ENCODE measurements at regions not wholly inside any gene's neighbourhood (a gene's known extent, or its start where the extent isn't known, plus 50 kb on each side); places are given as distances from the start of the nearest gene placed in this dataset.

DNA sequence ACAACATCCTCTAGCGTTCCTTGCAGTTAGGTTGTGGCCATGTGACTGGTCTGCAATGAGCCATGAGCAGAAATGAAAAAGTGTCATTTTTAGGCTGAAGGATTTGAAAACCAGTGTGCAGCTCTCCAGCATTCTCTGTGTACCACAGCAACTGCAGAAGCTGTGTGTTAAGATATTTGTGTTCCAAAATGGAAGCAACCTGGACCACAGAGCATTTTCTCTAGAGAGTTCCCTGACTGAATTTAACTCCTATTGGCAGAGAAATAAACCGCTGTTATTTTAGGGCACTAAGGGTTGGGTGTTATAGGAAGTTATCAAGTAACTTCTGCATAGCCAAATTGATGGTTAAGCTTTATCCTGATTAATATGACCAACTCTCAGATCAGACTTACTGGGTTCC lies 257.2 kb upstream of the THUMPD2 start:
- H3K4me2 ChIP-seq (ENCODE audit: extremely low read depth, insufficient read depth, low read length), result no peak overlapping the region
- H3K36me3 ChIP-seq (ENCODE audit: control insufficient read depth, insufficient read depth, low read length), result no peaks in the 10 kb centered on the region
- DNase-seq (ENCODE audit: low read depth in 2 of 2), result no peak
- TF ChIP-seq, protein P1, sequence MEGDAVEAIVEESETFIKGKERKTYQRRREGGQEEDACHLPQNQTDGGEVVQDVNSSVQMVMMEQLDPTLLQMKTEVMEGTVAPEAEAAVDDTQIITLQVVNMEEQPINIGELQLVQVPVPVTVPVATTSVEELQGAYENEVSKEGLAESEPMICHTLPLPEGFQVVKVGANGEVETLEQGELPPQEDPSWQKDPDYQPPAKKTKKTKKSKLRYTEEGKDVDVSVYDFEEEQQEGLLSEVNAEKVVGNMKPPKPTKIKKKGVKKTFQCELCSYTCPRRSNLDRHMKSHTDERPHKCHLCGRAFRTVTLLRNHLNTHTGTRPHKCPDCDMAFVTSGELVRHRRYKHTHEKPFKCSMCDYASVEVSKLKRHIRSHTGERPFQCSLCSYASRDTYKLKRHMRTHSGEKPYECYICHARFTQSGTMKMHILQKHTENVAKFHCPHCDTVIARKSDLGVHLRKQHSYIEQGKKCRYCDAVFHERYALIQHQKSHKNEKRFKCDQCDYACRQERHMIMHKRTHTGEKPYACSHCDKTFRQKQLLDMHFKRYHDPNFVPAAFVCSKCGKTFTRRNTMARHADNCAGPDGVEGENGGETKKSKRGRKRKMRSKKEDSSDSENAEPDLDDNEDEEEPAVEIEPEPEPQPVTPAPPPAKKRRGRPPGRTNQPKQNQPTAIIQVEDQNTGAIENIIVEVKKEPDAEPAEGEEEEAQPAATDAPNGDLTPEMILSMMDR (conservative IDR thresholded peaks at IDR 0.05 in 1 of 2, IDR thresholded peaks at IDR 0.05 in 1 of 2; ENCODE audit: low read depth in 1 of 2, low read length in 2 of 2), result no peak
- no peak for TF ChIP-seq EZH2 (IDR thresholded peaks at IDR 0.05; ENCODE audit: low read length, missing control alignments)
- no peaks in the 10 kb centered on the region for H3K27me3 ChIP-seq (ENCODE audit: control insufficient read depth, insufficient read depth, low read length)
- no peaks in the 10 kb centered on the region for H4K20me1 ChIP-seq (ENCODE audit: control insufficient read depth, extremely low read depth, insufficient read depth, low read length)
- no peak overlapping the region for H3K27ac ChIP-seq (ENCODE audit: insufficient read depth, low read length)
- H2AFZ ChIP-seq (ENCODE audit: low read length), result no peak overlapping the region
- H3K4me3 ChIP-seq (replicated peaks in 1 of 4; ENCODE audit: control extremely low read depth in 1 of 4, insufficient read depth in 1 of 4, low read depth in 3 of 4, low read length in 4 of 4), result no peak overlapping the region
- H3K4me1 ChIP-seq (ENCODE audit: control insufficient read depth, extremely low read depth, insufficient read depth, low read length), result peaks cover 18% of the 10 kb centered on the region
- no peaks in the 10 kb centered on the region for H3K9me3 ChIP-seq (ENCODE audit: control insufficient read depth, insufficient read depth, low read depth, low read length)
- H3K79me2 ChIP-seq (ENCODE audit: control insufficient read depth, insufficient read depth, low read length), result no peaks in the 10 kb centered on the region
- no peak overlapping the region for H3K9ac ChIP-seq (ENCODE audit: insufficient read depth, low read length)

GRCh38 chr2:40034801-40035200 lies 255.7 kb upstream of the THUMPD2 start:
- no peak for TF ChIP-seq EZH2 (IDR thresholded peaks at IDR 0.05; ENCODE audit: low read length, missing control alignments)
- TF ChIP-seq, protein P1 (conservative IDR thresholded peaks at IDR 0.05 in 1 of 2, IDR thresholded peaks at IDR 0.05 in 1 of 2; ENCODE audit: low read depth in 1 of 2, low read length in 2 of 2), result no peak
- Histone ChIP-seq H3K4me1 (ENCODE audit: control insufficient read depth, extremely low read depth, insufficient read depth, low read length) (peaks cover 16% of the 10 kb centered on the region), H3K27me3 (ENCODE audit: control insufficient read depth, insufficient read depth, low read length) (no peaks in the 10 kb centered on the region), H3K27ac (ENCODE audit: insufficient read depth, low read length) (peak overlapping the region; percentile 22), H3K9ac (ENCODE audit: insufficient read depth, low read length) (no peak overlapping the region), H3K36me3 (ENCODE audit: control insufficient read depth, insufficient read depth, low read length) (no peaks in the 10 kb centered on the region), H3K4me3 (replicated peaks in 1 of 4; ENCODE audit: control extremely low read depth in 1 of 4, insufficient read depth in 1 of 4, low read depth in 3 of 4, low read length in 4 of 4) (no peak overlapping the region), H3K79me2 (ENCODE audit: control insufficient read depth, insufficient read depth, low read length) (no peaks in the 10 kb centered on the region), H3K9me3 (ENCODE audit: control insufficient read depth, insufficient read depth, low read depth, low read length) (no peaks in the 10 kb centered on the region), H4K20me1 (ENCODE audit: control insufficient read depth, extremely low read depth, insufficient read depth, low read length) (no peaks in the 10 kb centered on the region), H3K4me2 (ENCODE audit: extremely low read depth, insufficient read depth, low read length) (no peak overlapping the region), H2AFZ (ENCODE audit: low read length) (no peak overlapping the region)
- peak in 1 of 2 donors; percentile 13 for DNase-seq (ENCODE audit: low read depth in 2 of 2)

DNA sequence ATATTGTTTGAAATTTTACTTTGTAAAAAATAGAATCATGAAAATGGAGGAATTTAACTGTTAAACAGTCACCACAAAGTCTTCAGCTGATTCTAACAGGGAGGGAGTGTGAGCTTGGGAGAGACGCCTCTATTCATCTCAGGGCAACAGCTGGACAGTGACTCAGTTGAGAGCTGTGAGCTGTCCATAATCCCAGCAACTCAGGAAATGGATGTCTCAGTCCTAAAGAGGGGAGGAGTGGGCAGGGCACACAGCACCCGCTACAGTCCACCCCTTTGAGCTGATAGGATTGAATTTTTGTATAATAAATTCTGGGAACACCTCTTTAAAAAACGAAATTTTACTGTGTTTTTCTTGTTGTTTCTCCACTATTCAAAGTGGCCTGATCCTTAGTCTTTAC lies 255.1 kb upstream of the THUMPD2 start:
- H3K4me2 ChIP-seq (ENCODE audit: extremely low read depth, insufficient read depth, low read length), result no peak overlapping the region
- no peaks in the 10 kb centered on the region for H3K27me3 ChIP-seq (ENCODE audit: control insufficient read depth, insufficient read depth, low read length)
- no peaks in the 10 kb centered on the region for H4K20me1 ChIP-seq (ENCODE audit: control insufficient read depth, extremely low read depth, insufficient read depth, low read length)
- H3K4me1 ChIP-seq (ENCODE audit: control insufficient read depth, extremely low read depth, insufficient read depth, low read length), result peaks cover 12% of the 10 kb centered on the region
- no peak overlapping the region for H3K4me3 ChIP-seq (replicated peaks in 1 of 4; ENCODE audit: control extremely low read depth in 1 of 4, insufficient read depth in 1 of 4, low read depth in 3 of 4, low read length in 4 of 4)
- peak; percentile 85 to 88 for DNase-seq (ENCODE audit: low read depth in 2 of 2)
- H3K36me3 ChIP-seq (ENCODE audit: control insufficient read depth, insufficient read depth, low read length), result no peaks in the 10 kb centered on the region
- H3K27ac ChIP-seq (ENCODE audit: insufficient read depth, low read length), result peak overlapping the region; percentile 69
- no peaks in the 10 kb centered on the region for H3K9me3 ChIP-seq (ENCODE audit: control insufficient read depth, insufficient read depth, low read depth, low read length)
- TF ChIP-seq, protein P1 (conservative IDR thresholded peaks at IDR 0.05 in 1 of 2, IDR thresholded peaks at IDR 0.05 in 1 of 2; ENCODE audit: low read depth in 1 of 2, low read length in 2 of 2), result no peak
- TF ChIP-seq EZH2 (IDR thresholded peaks at IDR 0.05; ENCODE audit: low read length, missing control alignments), result no peak
- no peaks in the 10 kb centered on the region for H3K79me2 ChIP-seq (ENCODE audit: control insufficient read depth, insufficient read depth, low read length)
- no peak overlapping the region for H2AFZ ChIP-seq (ENCODE audit: low read length)
- no peak overlapping the region for H3K9ac ChIP-seq (ENCODE audit: insufficient read depth, low read length)

Data from fibroblast of lung (primary cell).